Trophoblast cell (in vitro differentiated cells and primary cell): ENCODE measurements at regions not wholly inside any gene's neighbourhood (a gene's known extent, or its start where the extent isn't known, plus 50 kb on each side); places are given as distances from the start of the nearest gene placed in this dataset.

ENCODE experiments used
- DNase-seq, 2 donors: peaks; one replicate each; pipeline ENCODE4 v3.0.0-alpha.2; 2016
- H2AFZ ChIP-seq: 2 replicates; pipeline ENCODE4 v1.6.1; 2013; ENCODE audit warnings: low read length, moderate library complexity, mild to moderate bottlenecking; ENCODE audit not compliant: insufficient read depth, poor library complexity
- H2AK5ac ChIP-seq: 2 replicates; pipeline ENCODE4 v1.6.1; 2013; ENCODE audit warnings: mild to moderate bottlenecking, low read length
- H2BK120ac ChIP-seq: 2 replicates; pipeline ENCODE4 v1.6.1; 2013; ENCODE audit warnings: low read length, mild to moderate bottlenecking, moderate library complexity; ENCODE audit not compliant: insufficient read depth, poor library complexity
- H2BK12ac ChIP-seq: 2 replicates; pipeline ENCODE4 v1.6.1; 2013; ENCODE audit warnings: mild to moderate bottlenecking, low read length, moderate library complexity
- H2BK5ac ChIP-seq: 2 replicates; pipeline ENCODE4 v1.6.1; 2013; ENCODE audit warnings: low read length, low read depth, moderate library complexity, mild to moderate bottlenecking; ENCODE audit not compliant: poor library complexity
- H3K14ac ChIP-seq: 2 replicates; pipeline ENCODE4 v1.6.1; 2013; ENCODE audit warnings: mild to moderate bottlenecking, low read length
- H3K18ac ChIP-seq: 2 replicates; pipeline ENCODE4 v1.6.1; 2013; ENCODE audit warnings: mild to moderate bottlenecking, low read length
- H3K23ac ChIP-seq: 2 replicates; pipeline ENCODE4 v1.6.1; 2013; ENCODE audit warnings: low read length
- H3K27ac ChIP-seq: 2 replicates; pipeline ENCODE4 v1.5.1; 2013; ENCODE audit warnings: low read depth, mild to moderate bottlenecking, inconsistent platforms, low read length, moderate library complexity
- H3K27me3 ChIP-seq: 2 replicates; pipeline ENCODE4 v1.6.1; 2013; ENCODE audit warnings: inconsistent platforms, mild to moderate bottlenecking, low read length, moderate library complexity; ENCODE audit not compliant: insufficient read depth
- H3K36me3 ChIP-seq, 2 experiments: 1 replicate in 1 of 2; 2 replicates in 1 of 2; pipeline ENCODE4 v1.6.1; 2013; ENCODE audit warnings: low read length in 2 of 2, mild to moderate bottlenecking in 2 of 2, moderate library complexity in 1 of 2; ENCODE audit not compliant: insufficient read depth in 2 of 2, control insufficient read depth in 1 of 2
- H3K4ac ChIP-seq: 2 replicates; pipeline ENCODE4 v1.6.1; 2013; ENCODE audit warnings: low read depth, mild to moderate bottlenecking, low read length, moderate library complexity
- H3K4me1 ChIP-seq, 2 experiments: 1 replicate in 1 of 2; 2 replicates in 1 of 2; pipeline ENCODE4 v1.6.1; 2013; ENCODE audit warnings: low read length in 2 of 2, mild to moderate bottlenecking in 2 of 2, moderate library complexity in 1 of 2; ENCODE audit not compliant: insufficient read depth in 2 of 2, control insufficient read depth in 1 of 2
- H3K4me2 ChIP-seq: 2 replicates; pipeline ENCODE4 v1.6.1; 2013; ENCODE audit warnings: inconsistent platforms, mild to moderate bottlenecking, low read length, moderate library complexity
- H3K4me3 ChIP-seq: 2 replicates; pipeline ENCODE4 v1.5.1; 2013; ENCODE audit warnings: mild to moderate bottlenecking, low read depth, low read length, inconsistent platforms
- H3K79me1 ChIP-seq: one replicate; pipeline ENCODE4 v1.6.1; 2013; ENCODE audit warnings: low read length
- H3K79me2 ChIP-seq: 2 replicates; pipeline ENCODE4 v1.6.1; 2013; ENCODE audit warnings: low read length, mild to moderate bottlenecking; ENCODE audit not compliant: control insufficient read depth, insufficient read depth, poor library complexity
- H3K9ac ChIP-seq: 2 replicates; pipeline ENCODE4 v1.6.1; 2013; ENCODE audit warnings: mild to moderate bottlenecking, low read length
- H3K9me3 ChIP-seq: 2 replicates; pipeline ENCODE4 v1.6.1; 2013; ENCODE audit warnings: low read depth, mild to moderate bottlenecking, control low read depth, inconsistent platforms, low read length; ENCODE audit not compliant: insufficient read depth
- H4K12ac ChIP-seq: 2 replicates; pipeline ENCODE4 v1.6.1; 2013; ENCODE audit warnings: low read depth, mild to moderate bottlenecking, low read length, moderate library complexity
- H4K8ac ChIP-seq: 2 replicates; pipeline ENCODE4 v1.6.1; 2013; ENCODE audit warnings: low read depth, mild to moderate bottlenecking, low read length, moderate library complexity
- H4K91ac ChIP-seq: one replicate; pipeline ENCODE4 v1.6.1; 2013; ENCODE audit warnings: low read depth, mild to moderate bottlenecking, low read length, moderate library complexity
- WGBS: extraction: QIAGEN DNeasy Blood & Tissue Kit; methylation state at CpG from one replicate; pipeline ENCODE4 v1.1.7; 2013; ENCODE audit warnings: missing lambda C conversion rate; ENCODE audit not compliant: insufficient read length, insufficient coverage; ENCODE audit errors: extremely low coverage; 5-methylcytosine and 5-hydroxymethylcytosine counted together

GRCh38 chr5:2039180-2039531 is 156.4 kb upstream of the IRX4 start:
- no peaks in the 10 kb centered on the region for H3K79me2 ChIP-seq
- H2AFZ ChIP-seq, result no peak overlapping the region
- no peak overlapping the region for H3K4me2 ChIP-seq
- H3K4me1 ChIP-seq, result peaks cover 0 to 4% of the 10 kb centered on the region in 2 experiments
- H3K9ac ChIP-seq, result no peak overlapping the region
- no peak overlapping the region for H3K27ac ChIP-seq
- no peak overlapping the region for H4K8ac ChIP-seq
- DNase-seq, result no peak
- H2BK5ac ChIP-seq, result no peak overlapping the region
- no peaks in the 10 kb centered on the region for H3K79me1 ChIP-seq
- no CpG with 5 or more reads among the region's 8 CpGs for WGBS
- H3K4me3 ChIP-seq, result no peak overlapping the region
- no peak overlapping the region for H3K18ac ChIP-seq
- no peak overlapping the region for H3K23ac ChIP-seq
- no peak overlapping the region for H3K14ac ChIP-seq
- H3K27me3 ChIP-seq, result no peaks in the 10 kb centered on the region
- H4K12ac ChIP-seq, result no peak overlapping the region
- no peak overlapping the region for H2BK12ac ChIP-seq
- no peaks in the 10 kb centered on the region for H3K36me3 ChIP-seq
- H2BK120ac ChIP-seq, result no peak overlapping the region
- no peak overlapping the region for H3K4ac ChIP-seq
- H4K91ac ChIP-seq, result no peak overlapping the region
- no peak overlapping the region for H2AK5ac ChIP-seq
- H3K9me3 ChIP-seq, result no peaks in the 10 kb centered on the region

GRCh38 chr5:2038321-2039179 is 155.8 kb upstream of the IRX4 start:
- peak; percentile 21 to 73 for DNase-seq

GRCh38 chr5:2036885-2037284 is 154.2 kb upstream of the IRX4 start:
- H3K9ac ChIP-seq, result no peak overlapping the region
- no peak overlapping the region for H3K4me3 ChIP-seq
- no peaks in the 10 kb centered on the region for H3K79me2 ChIP-seq
- no peak overlapping the region for H4K91ac ChIP-seq
- no peak overlapping the region for H4K12ac ChIP-seq
- no peak for DNase-seq
- H4K8ac ChIP-seq, result no peak overlapping the region
- no peak overlapping the region for H3K4me2 ChIP-seq
- H2AK5ac ChIP-seq, result no peak overlapping the region
- no peak overlapping the region for H2BK5ac ChIP-seq
- H2AFZ ChIP-seq, result no peak overlapping the region
- H3K14ac ChIP-seq, result no peak overlapping the region
- no peak overlapping the region for H2BK12ac ChIP-seq
- no CpG with 5 or more reads among the region's 6 CpGs for WGBS
- no peak overlapping the region for H3K27ac ChIP-seq
- H3K27me3 ChIP-seq, result no peaks in the 10 kb centered on the region
- no peak overlapping the region for H3K23ac ChIP-seq
- no peak overlapping the region for H3K4ac ChIP-seq
- H3K4me1 ChIP-seq, result peaks cover 0 to 4% of the 10 kb centered on the region in 2 experiments
- H3K36me3 ChIP-seq, result no peaks in the 10 kb centered on the region
- no peaks in the 10 kb centered on the region for H3K9me3 ChIP-seq
- H3K79me1 ChIP-seq, result no peaks in the 10 kb centered on the region
- no peak overlapping the region for H3K18ac ChIP-seq
- H2BK120ac ChIP-seq, result no peak overlapping the region

More at GRCh38 chr5:2038321-2039179, 155.8 kb upstream of the IRX4 start:
- H3K18ac ChIP-seq, result no peak overlapping the region
- H2AFZ ChIP-seq, result peak overlapping the region; percentile 92
- H3K9me3 ChIP-seq, result no peaks in the 10 kb centered on the region
- H2BK5ac ChIP-seq, result no peak overlapping the region
- H3K27me3 ChIP-seq, result no peaks in the 10 kb centered on the region
- peaks cover 0 to 4% of the 10 kb centered on the region in 2 experiments for H3K4me1 ChIP-seq
- no peak overlapping the region for H2AK5ac ChIP-seq
- H3K14ac ChIP-seq, result no peak overlapping the region
- peak overlapping the region; percentile 1 for H3K9ac ChIP-seq
- peak overlapping the region; percentile 59 for H4K12ac ChIP-seq
- no peaks in the 10 kb centered on the region for H3K79me2 ChIP-seq
- peak overlapping the region; percentile 96 for H3K4me2 ChIP-seq
- H3K79me1 ChIP-seq, result no peaks in the 10 kb centered on the region
- H3K4me3 ChIP-seq, result peak overlapping the region; percentile 72
- H3K36me3 ChIP-seq, result no peaks in the 10 kb centered on the region
- H3K4ac ChIP-seq, result no peak overlapping the region
- no peak overlapping the region for H3K27ac ChIP-seq
- peak overlapping the region; percentile 13 for H2BK12ac ChIP-seq
- H4K8ac ChIP-seq, result peak overlapping the region; percentile 13
- no CpG with 5 or more reads among the region's 58 CpGs for WGBS
- H3K23ac ChIP-seq, result no peak overlapping the region
- H4K91ac ChIP-seq, result no peak overlapping the region
- no peak overlapping the region for H2BK120ac ChIP-seq

- H2BK5ac ChIP-seq, result no peak overlapping the region
- no peak overlapping the region for H3K4ac ChIP-seq
- H2BK120ac ChIP-seq, result no peak overlapping the region
- H3K36me3 ChIP-seq, result no peaks in the 10 kb centered on the region
- H3K27ac ChIP-seq, result no peak overlapping the region
- H3K4me1 ChIP-seq, result no peaks in the 10 kb centered on the region
- no peak overlapping the region for H2BK12ac ChIP-seq
- peaks cover 2% of the 10 kb centered on the region for H3K9me3 ChIP-seq
- H3K18ac ChIP-seq, result no peak overlapping the region
- no peak for DNase-seq
- peak overlapping the region; percentile 76 for H3K9ac ChIP-seq
- peak overlapping the region; percentile 70 for H3K23ac ChIP-seq
- no CpG with 5 or more reads among the region's 5 CpGs for WGBS
- no peak overlapping the region for H2AK5ac ChIP-seq
- H3K4me3 ChIP-seq, result no peak overlapping the region
- no peaks in the 10 kb centered on the region for H3K79me1 ChIP-seq
- no peak overlapping the region for H4K8ac ChIP-seq
- no peaks in the 10 kb centered on the region for H3K27me3 ChIP-seq
- H3K14ac ChIP-seq, result no peak overlapping the region
- H2AFZ ChIP-seq, result no peak overlapping the region
- no peak overlapping the region for H4K91ac ChIP-seq
- H3K4me2 ChIP-seq, result no peak overlapping the region
- no peak overlapping the region for H4K12ac ChIP-seq
- no peaks in the 10 kb centered on the region for H3K79me2 ChIP-seq
Measured at GRCh38 chr5:2032432-2032831, 149.7 kb upstream of the IRX4 start.
